DND-41 (cell line): ENCODE measurements at regions not wholly inside any gene's neighbourhood (a gene's known extent, or its start where the extent isn't known, plus 50 kb on each side); places are given as distances from the start of the nearest gene placed in this dataset.
A peak's percentile ranks its signal among the peaks of the same experiment; 100 is the strongest.

ENCODE experiments used
- ATAC-seq: fragments of 200-7000 bp; cut with Tn5 transposase; 3 replicates; pipeline ENCODE4 v1.9.1; 2021; ENCODE audit warnings: low read depth; ENCODE audit not compliant: insufficient read depth
- DNase-seq: peaks from one replicate; pipeline ENCODE4 v3.0.0-alpha.2; 2020
- H2AFZ ChIP-seq: 2 replicates; pipeline ENCODE4 v1.6.0; 2012; ENCODE audit warnings: low read depth, low read length
- H3K27ac ChIP-seq: 2 replicates; pipeline ENCODE4 v1.5.1; 2012; ENCODE audit warnings: low read length, inconsistent platforms
- H3K27me3 ChIP-seq: fragments of 200-600 bp; sonication (generic); 2 replicates; pipeline ENCODE4 v1.6.0; 2012; ENCODE audit warnings: low read length, mild to moderate bottlenecking, inconsistent platforms; ENCODE audit not compliant: insufficient read depth, poor library complexity
- H3K36me3 ChIP-seq: 2 replicates; pipeline ENCODE4 v1.5.1; 2012; ENCODE audit warnings: low read length, inconsistent platforms; ENCODE audit not compliant: insufficient read depth
- H3K4me1 ChIP-seq: 2 replicates; pipeline ENCODE4 v1.5.1; 2012; ENCODE audit warnings: mild to moderate bottlenecking, low read length; ENCODE audit not compliant: insufficient read depth
- H3K4me2 ChIP-seq: 2 replicates; pipeline ENCODE4 v1.6.0; 2012; ENCODE audit warnings: mild to moderate bottlenecking, moderate library complexity, low read length, inconsistent platforms; ENCODE audit not compliant: insufficient read depth
- H3K4me3 ChIP-seq, 2 experiments: fragments of 200-600 bp in 1 of 2; shearing (Covaris generic) in 1 of 2; 2 replicates each; pipeline ENCODE4 v1.5.1; 2012 to 2016; ENCODE audit warnings: inconsistent platforms in 2 of 2, low read length in 2 of 2, mild to moderate bottlenecking in 2 of 2, low read depth in 1 of 2, moderate library complexity in 1 of 2
- H3K79me2 ChIP-seq: 2 replicates; pipeline ENCODE4 v1.6.0; 2012; ENCODE audit warnings: low read length, inconsistent platforms; ENCODE audit not compliant: insufficient read depth
- H3K9ac ChIP-seq: 2 replicates; pipeline ENCODE4 v1.6.0; 2012; ENCODE audit warnings: low read depth, mild to moderate bottlenecking, inconsistent platforms, low read length, moderate library complexity
- H3K9me3 ChIP-seq: 2 replicates; pipeline ENCODE4 v1.5.1; 2012; ENCODE audit warnings: low read length, moderate library complexity, mild to moderate bottlenecking, inconsistent platforms; ENCODE audit not compliant: insufficient read depth, severe bottlenecking
- H4K20me1 ChIP-seq: 2 replicates; pipeline ENCODE4 v1.6.0; 2012; ENCODE audit warnings: low read length; ENCODE audit not compliant: insufficient read depth
- CTCF ChIP-seq: IDR thresholded peaks from 2 replicates; pipeline ENCODE4 v1.5.1; 2012; ENCODE audit warnings: borderline replicate concordance, low read length, moderate library complexity, mild to moderate bottlenecking; ENCODE audit not compliant: poor library complexity, severe bottlenecking; ENCODE audit errors: extremely low read depth
- EZH2 ChIP-seq: IDR thresholded peaks from 3 replicates; pipeline ENCODE4 v1.6.1; 2012; ENCODE audit warnings: borderline replicate concordance, low read depth, mild to moderate bottlenecking, moderate library complexity, low read length, inconsistent platforms; ENCODE audit not compliant: severe bottlenecking

GRCh38 chr15:70474471-70475406, 288.6 kb downstream of the UACA start:
- Histone ChIP-seq H4K20me1 (0 out of 2 replicates have a peak, but pooled peaks cover 6% of the 10 kb centered on the region), H2AFZ (no peak overlapping the region), H3K4me1 (peaks cover 40% of the 10 kb centered on the region), H3K4me3 (no peak overlapping the region), H3K4me2 (no peak overlapping the region), H3K9me3 (no peaks in the 10 kb centered on the region), H3K27ac (no peak overlapping the region), H3K27me3 (peaks cover 5% of the 10 kb centered on the region), H3K9ac (no peak overlapping the region), H3K36me3 (no peaks in the 10 kb centered on the region), H3K79me2 (no peaks in the 10 kb centered on the region)
- ATAC-seq (peak; percentile 48), DNase-seq (peak; percentile 43)
- TF ChIP-seq EZH2 (no peak), CTCF (no peak)

GRCh38 chr15:70473581-70474370, 289.6 kb downstream of the UACA start:
- ATAC-seq (no peak), DNase-seq (no peak)
- H3K4me3 ChIP-seq: no peak overlapping the region
- H4K20me1 ChIP-seq: peaks cover 10% of the 10 kb centered on the region; the same call in 1 of the 2 replicates
- H3K4me2 ChIP-seq: no peak overlapping the region
- no peaks in the 10 kb centered on the region for H3K79me2 ChIP-seq
- H2AFZ ChIP-seq: no peak overlapping the region
- H3K4me1 ChIP-seq: peaks cover 30% of the 10 kb centered on the region
- H3K27ac ChIP-seq: no peak overlapping the region
- no peak for TF ChIP-seq CTCF
- no peak for TF ChIP-seq EZH2
- H3K9ac ChIP-seq: no peak overlapping the region
- H3K27me3 ChIP-seq: peaks cover 5% of the 10 kb centered on the region
- H3K36me3 ChIP-seq: no peaks in the 10 kb centered on the region
- no peaks in the 10 kb centered on the region for H3K9me3 ChIP-seq

- H3K27me3 ChIP-seq: peaks cover 5% of the 10 kb centered on the region
- H3K36me3 ChIP-seq: no peaks in the 10 kb centered on the region
- peaks cover 21% of the 10 kb centered on the region for H3K4me1 ChIP-seq
- no peak for ATAC-seq
- no peak overlapping the region for H3K4me3 ChIP-seq
- H2AFZ ChIP-seq: no peak overlapping the region
- no peak for TF ChIP-seq CTCF
- no peak for TF ChIP-seq EZH2
- H3K27ac ChIP-seq: no peak overlapping the region
- no peaks in the 10 kb centered on the region for H3K9me3 ChIP-seq
- DNase-seq: no peak
- peaks cover 10% of the 10 kb centered on the region; the same call in 1 of the 2 replicates for H4K20me1 ChIP-seq
- H3K4me2 ChIP-seq: no peak overlapping the region
- H3K9ac ChIP-seq: no peak overlapping the region
- H3K79me2 ChIP-seq: no peaks in the 10 kb centered on the region
Measured at GRCh38 chr15:70471517-70471916, 291.8 kb downstream of the UACA start.
